ENCODE measurements at regions not wholly inside any gene's neighbourhood (a gene's known extent, or its start where the extent isn't known, plus 50 kb on each side); places are given as distances from the start of the nearest gene placed in this dataset.

DNA sequence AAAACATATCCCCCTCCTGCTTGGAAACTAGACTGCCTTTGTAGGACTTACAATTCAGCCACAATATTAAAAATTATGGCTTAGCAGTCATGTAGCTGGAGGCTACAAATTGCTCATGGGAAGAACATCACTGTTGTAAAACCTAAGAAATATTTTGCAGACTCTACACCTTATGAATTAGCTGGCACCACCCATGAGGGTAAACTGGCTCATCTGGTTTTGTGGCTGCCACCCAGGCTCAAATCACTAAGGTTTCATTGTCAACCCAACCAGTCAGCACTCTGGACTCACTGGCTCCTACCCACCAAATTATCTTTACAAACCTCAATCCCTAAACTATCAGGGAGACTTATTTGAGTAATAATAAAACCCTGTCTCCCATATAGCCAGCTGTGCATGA, 100.7 kb upstream of the OLFM3 start:
- H3K9me3 Mint-ChIP-seq: peaks cover 0 to 4% (median 2%) of the 10 kb centered on the region in 8 donors
- Histone ChIP-seq H3K27ac (ENCODE audit: low read depth, low read length) (no peak overlapping the region), H3K27me3 (ENCODE audit: insufficient read depth, low read length) (no peaks in the 10 kb centered on the region), H3K4me3 (ENCODE audit: low read length in 2 of 2) (no peak overlapping the region), H3K4me1 (ENCODE audit: insufficient read depth, low read length) (no peaks in the 10 kb centered on the region), H3K36me3 (ENCODE audit: insufficient read depth, low read length) (no peaks in the 10 kb centered on the region), H3K9me3 (ENCODE audit: control insufficient read depth in 1 of 2, low read length in 2 of 2) (no peaks in the 10 kb centered on the region)
- H3K27me3 Mint-ChIP-seq: no peaks in the 10 kb centered on the region
- H3K27ac Mint-ChIP-seq: no peak overlapping the region
- DNase-seq: no peak
- CTCF ChIA-PET (ENCODE audit: partially characterized antibody): no interaction called here
- intact Hi-C loops (cut with micrococcal nuclease): no loop called here
- H3K4me3 Mint-ChIP-seq: no peak overlapping the region
- POLR2A ChIA-PET (ENCODE audit: partially characterized antibody): no interaction called here
- H3K36me3 Mint-ChIP-seq: no peaks in the 10 kb centered on the region
- H3K4me1 Mint-ChIP-seq: no peaks in the 10 kb centered on the region

DNA sequence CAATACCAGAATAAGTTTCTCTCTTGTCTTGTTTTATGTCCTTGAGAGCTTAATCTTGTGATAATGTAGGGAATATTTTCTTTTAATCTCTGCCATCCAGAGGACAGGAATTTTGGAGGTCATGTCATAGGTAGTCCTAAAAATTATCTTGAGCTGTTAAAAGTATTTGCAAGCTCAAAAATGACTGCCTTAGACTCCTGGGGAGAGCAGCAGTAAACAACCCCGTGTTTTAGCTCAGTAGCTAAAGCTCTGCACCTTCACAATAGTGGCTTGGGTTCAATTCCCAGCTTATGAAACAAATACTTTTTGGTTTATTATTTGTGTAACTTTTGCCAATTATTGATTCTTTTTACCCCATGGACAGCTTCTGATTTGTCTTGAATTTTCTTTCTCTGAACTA, 99.4 kb upstream of the OLFM3 start:
- Histone ChIP-seq H3K36me3 (ENCODE audit: insufficient read depth, low read length) (no peaks in the 10 kb centered on the region), H3K27me3 (ENCODE audit: insufficient read depth, low read length) (no peaks in the 10 kb centered on the region), H3K4me3 (ENCODE audit: low read length in 2 of 2) (no peak overlapping the region), H3K9me3 (ENCODE audit: control insufficient read depth in 1 of 2, low read length in 2 of 2) (no peaks in the 10 kb centered on the region), H3K4me1 (ENCODE audit: insufficient read depth, low read length) (no peaks in the 10 kb centered on the region), H3K27ac (ENCODE audit: low read depth, low read length) (no peak overlapping the region)
- H3K9me3 Mint-ChIP-seq: peaks cover 0 to 4% (median 2%) of the 10 kb centered on the region in 8 donors
- intact Hi-C loops (cut with micrococcal nuclease): no loop called here
- no peak for DNase-seq
- CTCF ChIA-PET (ENCODE audit: partially characterized antibody): no interaction called here
- POLR2A ChIA-PET (ENCODE audit: partially characterized antibody): no interaction called here
- no peaks in the 10 kb centered on the region for H3K27me3 Mint-ChIP-seq
- no peak overlapping the region for H3K27ac Mint-ChIP-seq
- no peak overlapping the region for H3K4me3 Mint-ChIP-seq
- no peaks in the 10 kb centered on the region for H3K4me1 Mint-ChIP-seq
- no peaks in the 10 kb centered on the region for H3K36me3 Mint-ChIP-seq

DNA sequence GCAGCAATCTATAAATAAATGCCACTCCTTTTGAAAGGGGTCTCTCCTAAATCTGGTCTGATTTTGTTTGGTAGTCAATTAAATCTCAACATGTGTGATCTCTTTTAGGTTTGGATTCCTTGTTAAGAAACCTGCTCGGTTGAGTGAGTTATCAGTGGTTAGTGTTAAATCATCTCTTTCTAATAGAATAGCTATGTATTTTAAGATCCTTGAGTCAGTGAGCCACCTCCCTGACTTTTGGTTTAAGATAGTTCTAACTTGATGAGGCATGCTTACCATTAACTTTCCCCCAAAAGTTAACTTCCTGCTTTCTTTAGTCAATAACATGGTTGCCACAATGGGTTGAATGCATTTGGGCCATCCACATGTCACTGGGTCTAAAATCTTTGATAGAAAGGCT, 93.1 kb upstream of the OLFM3 start:
- H3K27ac Mint-ChIP-seq: no peak overlapping the region
- H3K4me1 Mint-ChIP-seq: no peaks in the 10 kb centered on the region
- peaks cover 0 to 8% (median 3%) of the 10 kb centered on the region in 8 donors for H3K9me3 Mint-ChIP-seq
- no peak overlapping the region for H3K4me3 Mint-ChIP-seq
- POLR2A ChIA-PET (ENCODE audit: partially characterized antibody): no interaction called here
- no peak overlapping the region for H3K27ac ChIP-seq (ENCODE audit: low read depth, low read length)
- H3K4me3 ChIP-seq (ENCODE audit: low read length in 2 of 2): no peak overlapping the region
- H3K9me3 ChIP-seq (ENCODE audit: control insufficient read depth in 1 of 2, low read length in 2 of 2): peaks cover 0 to 5% of the 10 kb centered on the region in 2 donors
- intact Hi-C loops (cut with micrococcal nuclease): no loop called here
- no peak for DNase-seq
- H3K4me1 ChIP-seq (ENCODE audit: insufficient read depth, low read length): no peaks in the 10 kb centered on the region
- no peaks in the 10 kb centered on the region for H3K36me3 ChIP-seq (ENCODE audit: insufficient read depth, low read length)
- H3K27me3 Mint-ChIP-seq: no peaks in the 10 kb centered on the region
- H3K36me3 Mint-ChIP-seq: no peaks in the 10 kb centered on the region
- CTCF ChIA-PET (ENCODE audit: partially characterized antibody): interaction anchor here (1.1 kb wide), 1 partner anchor 14 kb away, joined by 3 read pairs; no protein-coding TSS in a partner anchor
- H3K27me3 ChIP-seq (ENCODE audit: insufficient read depth, low read length): no peaks in the 10 kb centered on the region

DNA sequence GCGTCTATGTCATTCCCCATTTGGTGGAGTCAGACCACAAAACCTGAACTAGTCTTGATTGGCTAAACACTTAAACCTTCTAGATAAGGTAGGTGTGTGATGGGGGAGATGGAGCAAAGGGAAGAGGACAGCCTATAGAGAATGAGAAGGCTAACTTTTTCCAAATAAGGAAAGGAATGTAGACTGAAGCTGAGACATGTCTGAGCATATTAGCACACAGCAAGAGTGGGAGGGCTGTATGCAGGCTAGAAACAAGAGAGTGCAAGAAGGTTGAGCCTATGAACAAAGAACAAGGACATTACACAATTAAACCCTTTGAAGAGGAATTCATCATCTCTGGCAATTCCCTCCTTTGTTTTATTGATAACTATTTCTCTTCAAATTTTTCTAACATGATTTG, 89.2 kb upstream of the OLFM3 start:
- Histone ChIP-seq H3K9me3 (ENCODE audit: control insufficient read depth in 1 of 2, low read length in 2 of 2) (peaks cover 0 to 5% of the 10 kb centered on the region in 2 donors), H3K4me1 (ENCODE audit: insufficient read depth, low read length) (no peaks in the 10 kb centered on the region), H3K36me3 (ENCODE audit: insufficient read depth, low read length) (no peaks in the 10 kb centered on the region), H3K27ac (ENCODE audit: low read depth, low read length) (no peak overlapping the region), H3K4me3 (ENCODE audit: low read length in 2 of 2) (no peak overlapping the region), H3K27me3 (ENCODE audit: insufficient read depth, low read length) (no peaks in the 10 kb centered on the region)
- Mint-ChIP-seq H3K9me3 (peaks cover 0 to 8% (median 1%) of the 10 kb centered on the region in 8 donors), H3K36me3 (no peaks in the 10 kb centered on the region), H3K27me3 (no peaks in the 10 kb centered on the region), H3K4me3 (no peak overlapping the region), H3K4me1 (no peaks in the 10 kb centered on the region), H3K27ac (no peak overlapping the region)
- DNase-seq: no peak
- POLR2A ChIA-PET (ENCODE audit: partially characterized antibody): no interaction called here
- CTCF ChIA-PET (ENCODE audit: partially characterized antibody): no interaction called here
- intact Hi-C loops (cut with micrococcal nuclease): no loop called here

DNA sequence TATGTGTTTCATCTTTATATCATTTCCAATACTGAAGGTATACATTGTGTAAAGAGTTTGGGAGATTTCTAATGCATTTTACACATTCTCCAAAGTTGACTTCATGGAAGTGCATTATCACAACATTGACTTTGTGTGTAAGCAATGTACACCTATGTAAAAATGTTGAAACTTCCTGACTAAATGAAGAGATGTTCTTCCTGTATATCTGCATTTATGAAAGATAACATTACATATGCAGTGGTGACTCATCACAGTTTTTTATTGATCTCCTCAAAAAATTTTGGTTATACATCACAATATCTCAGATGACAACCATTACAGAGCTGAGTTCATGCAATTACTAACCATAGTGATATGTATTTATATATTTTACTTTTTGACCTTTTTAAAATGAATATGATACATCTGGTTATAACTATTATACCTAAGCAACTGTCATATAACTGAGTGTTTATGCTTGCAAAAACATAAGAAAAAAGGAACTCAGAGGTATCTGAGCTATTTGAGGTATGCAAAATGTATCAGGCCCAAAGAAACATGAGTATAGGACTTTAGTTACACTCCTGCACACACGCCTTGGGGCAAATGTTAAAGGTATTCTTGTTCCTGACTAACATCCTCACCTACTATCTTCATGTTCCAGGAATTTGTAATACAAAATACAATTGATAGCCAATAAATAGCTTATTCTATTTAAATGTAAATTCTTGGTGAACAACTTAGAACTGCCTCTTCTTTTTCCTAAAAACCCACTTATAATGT, 88.2 kb upstream of the OLFM3 start:
- Mint-ChIP-seq H3K27me3 (no peaks in the 10 kb centered on the region), H3K27ac (no peak overlapping the region), H3K9me3 (peaks cover 0 to 5% (median 1%) of the 10 kb centered on the region in 8 donors), H3K4me1 (no peaks in the 10 kb centered on the region), H3K4me3 (no peak overlapping the region), H3K36me3 (no peaks in the 10 kb centered on the region)
- no peak overlapping the region for H3K27ac ChIP-seq (ENCODE audit: low read depth, low read length)
- peaks cover 0 to 5% of the 10 kb centered on the region in 2 donors for H3K9me3 ChIP-seq (ENCODE audit: control insufficient read depth in 1 of 2, low read length in 2 of 2)
- H3K4me3 ChIP-seq (ENCODE audit: low read length in 2 of 2): no peak overlapping the region
- ChIA-PET CTCF (ENCODE audit: partially characterized antibody) (no interaction called here), POLR2A (ENCODE audit: partially characterized antibody) (no interaction called here)
- H3K4me1 ChIP-seq (ENCODE audit: insufficient read depth, low read length): no peaks in the 10 kb centered on the region
- intact Hi-C loops (cut with micrococcal nuclease): no loop called here
- no peak for DNase-seq
- H3K27me3 ChIP-seq (ENCODE audit: insufficient read depth, low read length): no peaks in the 10 kb centered on the region
- no peaks in the 10 kb centered on the region for H3K36me3 ChIP-seq (ENCODE audit: insufficient read depth, low read length)

DNA sequence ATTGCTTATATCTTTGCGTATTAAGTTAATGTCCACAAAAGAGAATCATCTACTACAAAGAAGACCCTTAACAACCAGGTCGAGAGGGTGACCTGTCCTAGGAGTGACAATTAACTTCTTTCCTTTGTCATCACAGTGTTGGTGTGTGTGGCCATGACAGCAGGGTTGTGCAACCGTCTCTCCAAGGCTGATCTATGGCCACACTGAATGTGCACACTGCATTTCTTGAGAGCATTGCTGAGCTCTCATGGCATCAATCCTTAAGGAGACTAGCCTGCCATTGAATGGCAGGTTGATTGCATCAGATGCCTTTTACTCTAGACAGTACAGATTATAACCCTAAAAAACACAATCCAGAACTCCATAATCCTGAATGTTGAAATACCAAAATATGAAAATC, 86.5 kb upstream of the OLFM3 start:
- Histone ChIP-seq H3K4me1 (ENCODE audit: insufficient read depth, low read length) (no peaks in the 10 kb centered on the region), H3K27ac (ENCODE audit: low read depth, low read length) (no peak overlapping the region), H3K9me3 (ENCODE audit: control insufficient read depth in 1 of 2, low read length in 2 of 2) (peaks cover 0 to 5% of the 10 kb centered on the region in 2 donors), H3K4me3 (ENCODE audit: low read length in 2 of 2) (no peak overlapping the region), H3K36me3 (ENCODE audit: insufficient read depth, low read length) (no peaks in the 10 kb centered on the region), H3K27me3 (ENCODE audit: insufficient read depth, low read length) (no peaks in the 10 kb centered on the region)
- no peak overlapping the region for H3K4me3 Mint-ChIP-seq
- DNase-seq: no peak
- H3K4me1 Mint-ChIP-seq: no peaks in the 10 kb centered on the region
- ChIA-PET POLR2A (ENCODE audit: partially characterized antibody) (no interaction called here), CTCF (ENCODE audit: partially characterized antibody) (no interaction called here)
- H3K9me3 Mint-ChIP-seq: peaks cover 0 to 5% (median 0%) of the 10 kb centered on the region in 8 donors
- no peak overlapping the region for H3K27ac Mint-ChIP-seq
- intact Hi-C loops (cut with micrococcal nuclease): no loop called here
- no peaks in the 10 kb centered on the region for H3K36me3 Mint-ChIP-seq
- H3K27me3 Mint-ChIP-seq: no peaks in the 10 kb centered on the region

DNA sequence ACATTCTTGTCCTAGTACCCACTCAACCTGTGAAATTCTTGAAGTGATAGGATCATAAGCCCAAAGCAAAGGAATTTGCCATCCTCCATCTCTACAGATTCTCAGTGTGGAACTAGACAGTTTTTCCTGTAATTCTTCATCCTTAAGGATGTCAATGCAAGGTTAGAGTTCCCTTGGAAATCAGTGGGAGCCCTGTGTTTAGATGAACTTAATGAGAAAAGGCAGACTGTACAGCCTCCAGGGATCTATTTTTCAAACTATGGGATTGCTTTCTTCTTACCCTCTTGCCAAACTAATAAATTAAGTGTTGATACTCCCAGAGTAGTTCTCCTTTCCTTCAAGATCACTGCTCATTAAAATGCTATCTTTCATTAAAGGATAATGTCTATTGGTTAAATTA, 78.1 kb upstream of the OLFM3 start:
- Histone ChIP-seq H3K4me3 (ENCODE audit: low read length in 2 of 2) (no peak overlapping the region), H3K4me1 (ENCODE audit: insufficient read depth, low read length) (no peaks in the 10 kb centered on the region), H3K27me3 (ENCODE audit: insufficient read depth, low read length) (no peaks in the 10 kb centered on the region), H3K9me3 (ENCODE audit: control insufficient read depth in 1 of 2, low read length in 2 of 2) (no peaks in the 10 kb centered on the region), H3K27ac (ENCODE audit: low read depth, low read length) (no peak overlapping the region), H3K36me3 (ENCODE audit: insufficient read depth, low read length) (no peaks in the 10 kb centered on the region)
- no peak for DNase-seq
- no peaks in the 10 kb centered on the region for H3K27me3 Mint-ChIP-seq
- H3K4me1 Mint-ChIP-seq: no peaks in the 10 kb centered on the region
- ChIA-PET POLR2A (ENCODE audit: partially characterized antibody) (no interaction called here), CTCF (ENCODE audit: partially characterized antibody) (no interaction called here)
- intact Hi-C loops (cut with micrococcal nuclease): no loop called here
- no peak overlapping the region for H3K4me3 Mint-ChIP-seq
- peaks cover 0 to 5% (median 0%) of the 10 kb centered on the region in 8 donors for H3K9me3 Mint-ChIP-seq
- H3K36me3 Mint-ChIP-seq: no peaks in the 10 kb centered on the region
- H3K27ac Mint-ChIP-seq: no peak overlapping the region

DNA sequence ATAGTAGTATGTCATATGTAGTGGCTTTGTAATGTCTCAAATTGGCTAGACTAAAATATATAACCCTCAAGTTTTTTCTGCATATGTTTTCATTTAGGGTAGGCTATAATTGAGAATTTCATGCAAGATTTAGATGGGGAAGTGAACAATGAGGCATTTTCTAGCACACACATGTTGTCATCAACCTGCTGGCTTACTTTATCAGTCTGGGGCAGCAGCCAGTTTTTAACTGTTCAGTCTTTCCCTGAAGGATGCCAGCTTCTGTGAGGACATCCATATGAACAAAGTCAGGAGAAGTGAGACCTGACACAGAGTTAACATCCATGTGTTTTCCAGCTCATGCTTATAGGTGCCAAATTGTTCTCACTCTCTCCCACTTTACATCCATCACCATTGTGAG, 74.7 kb upstream of the OLFM3 start:
- ChIA-PET CTCF (ENCODE audit: partially characterized antibody) (no interaction called here), POLR2A (ENCODE audit: partially characterized antibody) (no interaction called here)
- intact Hi-C loops (cut with micrococcal nuclease): no loop called here
- H3K4me1 ChIP-seq (ENCODE audit: insufficient read depth, low read length): no peaks in the 10 kb centered on the region
- H3K4me1 Mint-ChIP-seq: no peaks in the 10 kb centered on the region
- no peaks in the 10 kb centered on the region for H3K36me3 ChIP-seq (ENCODE audit: insufficient read depth, low read length)
- H3K4me3 Mint-ChIP-seq: no peak overlapping the region
- H3K9me3 ChIP-seq (ENCODE audit: control insufficient read depth in 1 of 2, low read length in 2 of 2): no peaks in the 10 kb centered on the region
- no peaks in the 10 kb centered on the region for H3K27me3 Mint-ChIP-seq
- DNase-seq: no peak
- no peak overlapping the region for H3K27ac Mint-ChIP-seq
- H3K36me3 Mint-ChIP-seq: no peaks in the 10 kb centered on the region
- H3K27ac ChIP-seq (ENCODE audit: low read depth, low read length): no peak overlapping the region
- H3K4me3 ChIP-seq (ENCODE audit: low read length in 2 of 2): no peak overlapping the region
- peaks cover 0 to 9% (median 1%) of the 10 kb centered on the region in 8 donors for H3K9me3 Mint-ChIP-seq
- H3K27me3 ChIP-seq (ENCODE audit: insufficient read depth, low read length): no peaks in the 10 kb centered on the region
